Hematopoietic multipotent progenitor cell treated with erythropoietin and hydrocortisone succinate and interleukin-3 and kit ligand, for 4 days (in vitro differentiated cells): ENCODE measurements at regions not wholly inside any gene's neighbourhood (a gene's known extent, or its start where the extent isn't known, plus 50 kb on each side); places are given as distances from the start of the nearest gene placed in this dataset.

Source experiments
- DNase-seq: peaks from one replicate; pipeline ENCODE4 v3.0.0-alpha.2; 2015

DNA sequence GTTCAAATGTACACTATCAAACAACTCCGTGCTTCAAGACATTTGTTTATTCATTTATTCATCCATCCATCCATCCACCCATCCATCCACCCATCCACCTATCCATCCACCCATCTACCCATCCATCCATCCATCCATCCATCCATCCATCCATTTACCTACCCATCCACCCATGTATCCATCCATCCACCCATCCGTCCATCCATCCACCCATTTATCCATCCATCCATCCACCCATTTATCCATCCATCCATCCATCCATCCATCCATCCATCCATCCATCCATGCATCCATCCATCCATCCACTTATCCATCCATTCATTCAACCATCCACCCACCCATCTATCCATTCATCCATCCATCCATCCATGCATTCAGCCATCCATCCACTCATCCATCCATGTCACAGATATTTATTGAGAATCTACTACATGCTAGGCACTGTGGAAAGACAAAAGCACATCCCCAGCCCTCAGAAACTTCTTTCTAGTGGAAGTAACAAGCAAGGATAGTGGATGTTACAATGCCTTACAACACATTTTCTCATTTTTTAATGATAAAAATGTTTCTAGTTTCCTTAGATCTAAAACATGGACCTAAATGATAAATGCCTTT, 237.6 kb downstream of the ZNF536 start:
- DNase-seq, result no peak

DNA sequence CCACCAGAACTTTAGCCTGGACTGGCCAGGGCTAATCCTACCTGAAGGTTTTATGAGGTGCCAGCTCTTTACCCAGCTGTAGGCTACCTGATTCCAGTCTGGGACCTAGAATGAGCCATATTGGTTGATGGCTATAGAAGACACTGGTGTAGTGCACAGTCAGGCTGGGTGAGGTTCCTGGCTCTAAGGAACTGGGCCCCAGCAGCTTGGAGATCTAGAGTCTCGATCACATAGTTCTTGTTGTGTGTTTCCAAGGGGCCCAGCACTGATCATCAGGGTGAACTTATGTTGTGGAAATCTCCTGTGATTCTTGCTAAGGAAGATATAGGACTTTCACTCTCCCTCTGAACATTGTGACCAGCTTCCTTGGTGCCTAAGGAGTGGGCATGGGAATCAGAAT, 236.3 kb downstream of the ZNF536 start:
- no peak for DNase-seq
